ENCODE measurements at regions not wholly inside any gene's neighbourhood (a gene's known extent, or its start where the extent isn't known, plus 50 kb on each side); places are given as distances from the start of the nearest gene placed in this dataset.

DNA sequence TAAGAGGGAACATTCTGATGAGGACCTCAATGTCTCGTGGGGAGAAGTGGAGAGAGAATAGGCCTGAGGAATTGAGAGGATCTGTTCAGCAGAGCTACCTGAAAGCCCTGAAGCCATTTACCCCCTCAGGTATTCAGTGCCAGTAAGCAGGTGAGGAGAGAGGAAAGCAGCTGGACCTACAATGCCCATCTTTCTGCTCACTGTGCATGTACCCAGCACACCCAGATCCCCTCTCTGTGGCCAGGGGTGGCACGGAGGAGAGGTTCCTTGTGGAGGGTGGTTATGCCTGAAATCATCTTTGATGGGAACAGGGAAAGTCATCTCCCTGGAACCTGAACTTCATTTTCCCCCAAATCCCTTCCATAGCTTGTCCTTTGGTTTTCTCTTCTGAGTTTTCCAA, 277.8 kb upstream of the B3GAT1 start:
- no peak for DNase-seq (ENCODE audit: low read depth in 3 of 3)

DNA sequence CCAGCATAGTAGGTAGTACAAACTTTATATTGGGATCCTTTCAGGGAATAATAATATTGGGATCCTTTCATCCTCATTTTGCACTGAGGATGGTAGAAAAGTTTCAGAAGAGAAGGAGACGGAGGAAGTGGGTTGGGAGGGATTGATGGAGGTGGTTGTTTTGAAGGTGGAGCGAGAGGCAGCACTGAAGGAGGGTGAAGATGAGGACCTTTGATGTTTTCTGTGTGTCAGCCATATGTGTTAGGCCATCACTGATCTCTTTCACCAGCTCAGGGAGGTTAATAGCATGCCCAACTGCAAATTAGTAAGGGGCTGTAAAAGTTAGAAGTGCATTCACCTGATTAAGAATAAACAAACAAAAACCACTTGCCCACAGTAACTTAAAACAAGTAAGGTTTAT, 275.5 kb upstream of the B3GAT1 start:
- no peak for DNase-seq (ENCODE audit: low read depth in 3 of 3)

- DNase-seq (ENCODE audit: low read depth in 3 of 3), result no peak
These were observed 274.5 kb upstream of the B3GAT1 start for GRCh38 chr11:134686460-134687061.

DNA sequence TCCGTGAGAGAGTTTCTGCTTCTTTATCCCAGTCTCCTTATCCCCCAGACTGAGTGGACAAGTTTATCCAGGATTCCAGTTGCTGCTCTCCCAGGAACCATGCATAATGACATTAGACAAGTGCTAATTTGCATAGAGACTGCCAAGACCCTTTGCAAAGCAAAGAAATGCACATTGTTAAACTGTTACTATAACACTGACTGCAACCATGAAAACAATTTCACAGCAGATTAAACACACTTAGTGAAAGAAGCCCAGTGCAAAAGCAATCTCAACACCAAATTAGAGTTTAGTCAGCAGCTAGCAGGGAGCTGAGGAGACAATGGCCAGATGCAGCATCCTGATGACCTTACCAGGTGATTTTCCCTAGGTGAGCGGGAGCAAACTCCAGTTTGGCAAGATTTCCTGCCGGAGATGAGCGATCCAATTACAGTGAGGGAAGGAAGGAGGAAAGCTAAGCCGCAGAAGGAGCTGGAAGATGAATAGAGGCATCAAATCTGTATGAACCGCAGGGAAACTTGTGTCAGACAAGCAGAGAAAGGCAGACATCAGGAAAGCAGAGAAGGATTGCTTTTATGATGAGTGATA, 273.8 kb upstream of the B3GAT1 start:
- no peak for DNase-seq (ENCODE audit: low read depth in 3 of 3)

DNA sequence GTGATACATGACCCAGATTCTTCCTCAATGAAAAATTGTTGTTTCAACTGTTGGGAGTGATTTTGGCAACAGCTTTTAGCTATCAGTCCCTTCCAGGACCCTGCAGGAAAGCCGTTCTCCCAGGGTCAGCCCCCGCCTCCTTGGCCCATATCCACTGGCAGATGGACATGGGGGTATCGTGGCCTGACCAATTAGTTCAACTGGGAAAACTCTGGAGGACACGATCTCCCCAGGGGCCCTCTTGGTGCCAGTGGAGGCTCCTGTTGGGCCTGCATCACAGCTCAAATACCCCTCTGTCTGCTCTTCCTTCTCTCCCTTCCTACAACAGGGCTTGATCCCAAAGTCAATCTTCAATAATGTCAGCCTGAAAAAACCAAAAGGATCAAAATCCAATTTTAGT, 272.5 kb upstream of the B3GAT1 start:
- DNase-seq (ENCODE audit: low read depth in 3 of 3), result no peak

GRCh38 chr11:134683860-134684259, 271.8 kb upstream of the B3GAT1 start:
- DNase-seq (ENCODE audit: low read depth in 3 of 3), result no peak

GRCh38 chr11:134682577-134682976, 270.5 kb upstream of the B3GAT1 start:
- no peak for DNase-seq (ENCODE audit: low read depth in 3 of 3)

DNA sequence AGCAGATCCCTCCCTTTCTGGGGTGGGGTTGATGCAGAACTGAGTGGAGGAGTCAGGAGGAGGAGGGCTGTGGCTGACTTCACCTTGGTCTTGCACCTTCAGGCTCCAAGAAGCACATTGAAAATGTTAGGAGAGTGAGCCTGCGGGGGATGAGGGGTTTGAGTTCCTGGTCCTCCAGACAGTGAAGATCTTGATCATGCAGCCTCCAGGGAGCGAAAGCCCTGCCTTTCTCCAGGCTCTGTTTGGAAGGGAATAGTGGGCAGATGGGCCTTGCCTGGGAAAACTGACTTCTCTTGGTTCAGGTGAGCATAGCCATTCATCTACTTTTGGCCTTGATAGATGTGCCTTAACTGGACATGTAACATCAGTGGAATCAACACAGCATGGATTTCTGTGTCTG, 267.6 kb upstream of the B3GAT1 start:
- DNase-seq (ENCODE audit: low read depth in 3 of 3), result no peak

DNA sequence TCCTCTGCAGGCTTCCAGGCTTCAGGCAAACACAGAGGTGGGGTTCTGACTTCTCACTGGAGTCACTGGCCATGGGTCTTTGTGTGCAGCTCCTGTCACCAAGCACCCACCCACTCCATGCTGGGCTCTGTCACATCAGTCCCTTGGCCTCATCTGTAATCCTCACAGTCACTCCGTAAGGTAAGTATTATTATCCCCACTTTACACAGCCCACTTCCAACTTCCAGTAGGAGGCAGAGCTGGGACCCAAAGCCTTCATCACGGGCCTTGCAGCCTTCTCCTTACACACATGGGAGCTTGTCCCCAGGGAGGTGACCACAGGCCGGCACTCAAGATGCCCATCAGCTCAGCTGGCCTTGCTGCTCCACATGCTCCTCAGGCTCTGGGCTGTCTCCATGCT, 266.7 kb upstream of the B3GAT1 start:
- no peak for DNase-seq (ENCODE audit: low read depth in 3 of 3)

DNA sequence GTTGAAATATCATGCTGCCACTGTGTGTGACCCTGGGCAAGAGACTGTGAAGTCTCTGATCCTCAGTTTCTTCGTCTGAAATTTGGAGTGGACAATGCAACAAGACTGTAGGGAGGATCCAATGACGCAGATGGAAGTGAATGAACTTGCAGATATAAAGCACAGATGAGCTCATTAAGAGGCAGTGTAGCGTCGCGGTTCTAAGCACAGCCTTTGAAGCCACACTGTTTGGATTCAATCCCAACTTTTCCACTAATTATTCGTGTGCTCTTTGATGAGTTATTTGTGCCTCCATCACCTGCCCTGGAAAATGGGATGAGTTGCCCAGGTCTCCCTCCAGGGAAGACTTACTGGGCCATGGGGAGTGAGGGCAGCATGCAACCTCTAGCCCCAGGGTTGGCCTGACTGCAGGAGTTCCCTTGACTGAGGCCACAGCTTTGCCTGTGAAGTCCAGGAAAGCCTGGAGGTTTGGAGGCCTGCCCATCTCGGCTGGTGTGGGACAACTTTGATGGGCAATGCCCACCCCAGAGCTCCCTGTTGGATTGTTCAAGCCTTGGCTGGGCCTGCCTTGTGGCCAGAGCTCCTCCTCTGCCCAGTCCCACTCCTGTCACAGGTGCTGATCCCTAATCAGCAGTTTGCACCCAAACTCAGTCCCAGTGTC, 266.0 kb upstream of the B3GAT1 start:
- DNase-seq (ENCODE audit: low read depth in 3 of 3), result no peak

DNA sequence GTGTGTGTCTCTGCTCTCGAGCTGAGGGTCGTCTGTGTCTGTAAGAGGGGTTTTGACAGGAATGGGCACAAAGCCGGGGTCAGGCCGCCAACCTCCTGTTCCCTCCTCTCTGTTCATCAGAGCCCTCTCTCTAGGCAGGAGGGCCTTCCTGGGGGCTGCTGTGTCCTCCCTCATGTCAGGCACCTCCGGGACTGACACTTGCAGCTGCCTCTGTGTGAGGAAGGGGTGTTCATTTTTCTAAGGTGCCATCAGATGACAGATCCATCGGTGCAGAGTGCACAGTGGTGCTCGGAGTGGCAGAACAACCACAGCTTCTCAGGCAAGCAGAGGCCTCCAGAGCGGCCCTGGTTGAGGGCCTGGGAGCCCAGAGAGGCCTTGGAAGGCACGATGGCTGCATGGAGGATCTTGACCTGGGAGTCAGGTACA, 265.4 kb upstream of the B3GAT1 start:
- DNase-seq (ENCODE audit: low read depth in 3 of 3), result no peak

GRCh38 chr11:134676516-134677287, 264.7 kb upstream of the B3GAT1 start:
- DNase-seq (ENCODE audit: low read depth in 3 of 3), result no peak

GRCh38 chr11:134675983-134676382, 263.9 kb upstream of the B3GAT1 start:
- DNase-seq (ENCODE audit: low read depth in 3 of 3), result no peak

- no peak for DNase-seq (ENCODE audit: low read depth in 3 of 3)
These were observed 262.9 kb upstream of the B3GAT1 start for GRCh38 chr11:134674974-134675373.

DNA sequence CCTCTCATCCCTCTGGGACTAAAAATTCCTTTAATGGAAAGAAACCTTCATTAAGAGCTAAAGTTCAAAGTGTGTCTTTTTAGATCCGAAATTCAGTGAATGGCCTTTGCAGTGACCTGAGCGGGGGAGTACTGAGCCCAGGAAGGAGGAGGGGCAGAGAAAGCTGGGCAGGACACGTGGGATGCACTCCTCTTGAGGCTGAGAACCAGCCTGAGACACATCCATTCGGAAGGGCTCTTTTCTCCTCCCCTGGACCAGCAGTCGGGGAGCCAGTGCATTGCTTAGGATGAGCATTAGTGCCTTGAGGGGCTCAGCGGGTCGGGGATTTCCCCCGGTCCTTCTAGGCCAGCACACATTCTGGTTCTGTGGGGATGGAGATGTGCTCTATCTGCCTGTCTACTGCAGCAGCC, 258.9 kb upstream of the B3GAT1 start:
- no peak for DNase-seq (ENCODE audit: low read depth in 3 of 3)

GRCh38 chr11:134670247-134670782, 258.3 kb upstream of the B3GAT1 start:
- no peak for DNase-seq (ENCODE audit: low read depth in 3 of 3)

GRCh38 chr11:134669796-134670195, 257.8 kb upstream of the B3GAT1 start:
- no peak for DNase-seq (ENCODE audit: low read depth in 3 of 3)

DNA sequence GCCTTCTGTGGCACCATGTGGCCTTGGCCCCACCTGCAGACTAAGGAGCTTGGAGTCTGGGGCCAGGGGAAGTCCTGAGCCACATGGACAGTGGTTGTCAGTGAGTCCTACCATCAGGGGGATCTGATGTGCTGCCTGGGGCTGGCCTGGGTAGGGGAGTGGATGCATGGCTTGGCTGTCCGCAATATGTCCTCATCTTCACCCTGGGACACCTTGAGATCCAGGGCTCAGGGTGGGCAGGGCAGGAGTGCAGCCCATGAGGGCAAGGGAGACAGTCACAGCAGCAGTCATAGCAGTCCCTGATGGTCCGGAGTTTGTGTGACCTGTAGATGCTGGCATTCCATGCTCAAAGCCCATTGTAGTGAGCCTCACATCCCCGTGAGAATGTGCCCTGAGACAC, 256.8 kb upstream of the B3GAT1 start:
- DNase-seq (ENCODE audit: low read depth in 3 of 3), result no peak

DNA sequence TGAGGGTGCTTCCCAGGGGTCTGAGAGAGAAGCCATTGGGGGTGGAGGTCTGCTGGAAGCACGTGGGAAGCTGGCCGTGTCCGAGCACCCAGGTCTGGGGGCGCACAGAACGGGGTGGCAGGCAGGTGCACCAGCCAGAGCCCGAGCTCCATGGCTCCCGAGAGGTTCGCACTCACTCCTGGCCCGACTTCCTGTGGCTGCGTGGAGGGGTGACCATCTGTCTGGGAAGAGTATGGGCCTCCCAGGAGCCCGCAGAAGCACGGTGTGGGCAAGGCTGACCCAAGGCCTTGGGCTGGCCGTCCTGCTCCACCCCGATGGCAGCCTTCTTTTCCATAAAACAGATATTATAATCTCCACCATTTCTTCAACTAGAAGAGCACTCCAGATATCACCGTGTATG, 256.0 kb upstream of the B3GAT1 start:
- DNase-seq (ENCODE audit: low read depth in 3 of 3), result no peak

- no peak for DNase-seq (ENCODE audit: low read depth in 3 of 3)
These were observed 255.5 kb upstream of the B3GAT1 start for GRCh38 chr11:134667505-134667904.

- no peak for DNase-seq (ENCODE audit: low read depth in 3 of 3)
These were observed 255.1 kb upstream of the B3GAT1 start for GRCh38 chr11:134667175-134667500.

Measured in stimulated activated CD4-positive, alpha-beta T cell treated with anti-CD3 and anti-CD28 coated beads, TNF-alpha, amount 100 ng/mL, for 4 hours (primary cell).